ENCODE measurements at regions not wholly inside any gene's neighbourhood (a gene's known extent, or its start where the extent isn't known, plus 50 kb on each side); places are given as distances from the start of the nearest gene placed in this dataset.

GRCh38 chr4:30783751-30784150, 63.6 kb downstream of the PCDH7 start:
- DNase-seq: no peak

- no peak for DNase-seq
Measured at GRCh38 chr4:30789219-30789671, 69.1 kb downstream of the PCDH7 start.

GRCh38 chr4:30790123-30790522, 70.0 kb downstream of the PCDH7 start:
- no peak for DNase-seq

GRCh38 chr4:30790998-30791397, 70.8 kb downstream of the PCDH7 start:
- DNase-seq: no peak

- no peak for DNase-seq
Measured at GRCh38 chr4:30792601-30793000, 72.4 kb downstream of the PCDH7 start.

GRCh38 chr4:30801876-30802275, 81.7 kb downstream of the PCDH7 start:
- no peak for DNase-seq

- DNase-seq: peak; percentile 80 to 91
Measured at GRCh38 chr4:30802622-30803323, 82.6 kb downstream of the PCDH7 start.

GRCh38 chr4:30808276-30808675, 88.1 kb downstream of the PCDH7 start:
- peak; percentile 9 to 23 for DNase-seq

- no peak for DNase-seq
Measured at GRCh38 chr4:30811296-30811695, 91.1 kb downstream of the PCDH7 start.

GRCh38 chr4:30815685-30816084, 95.5 kb downstream of the PCDH7 start:
- DNase-seq: no peak

- DNase-seq: no peak
Measured at GRCh38 chr4:30817447-30817846, 97.3 kb downstream of the PCDH7 start.

- no peak for DNase-seq
Measured at GRCh38 chr4:30818541-30818940, 98.4 kb downstream of the PCDH7 start.

GRCh38 chr4:30821275-30821674, 101.1 kb downstream of the PCDH7 start:
- DNase-seq: no peak

GRCh38 chr4:30821859-30822612, 101.9 kb downstream of the PCDH7 start:
- no peak for DNase-seq

GRCh38 chr4:30822911-30823551, 102.9 kb downstream of the PCDH7 start:
- DNase-seq: no peak

GRCh38 chr4:30825008-30825770, 105.0 kb downstream of the PCDH7 start:
- DNase-seq: no peak

GRCh38 chr4:30828264-30828926, 108.2 kb downstream of the PCDH7 start:
- no peak for DNase-seq

- no peak for DNase-seq
Measured at GRCh38 chr4:30832639-30833038, 112.5 kb downstream of the PCDH7 start.

GRCh38 chr4:30833206-30833605, 113.0 kb downstream of the PCDH7 start:
- DNase-seq: no peak

GRCh38 chr4:30835044-30835443, 114.9 kb downstream of the PCDH7 start:
- DNase-seq: peak in 1 of 2 experiments; percentile 27

GRCh38 chr4:30836231-30836630, 116.1 kb downstream of the PCDH7 start:
- no peak for DNase-seq

- peak in 1 of 2 experiments; percentile 25 for DNase-seq
Measured at GRCh38 chr4:30837131-30837539, 117.0 kb downstream of the PCDH7 start.

Data from NCI-H446 (cell line).